Dermis microvascular lymphatic vessel endothelial cell (primary cell): ENCODE measurements at regions not wholly inside any gene's neighbourhood (a gene's known extent, or its start where the extent isn't known, plus 50 kb on each side); places are given as distances from the start of the nearest gene placed in this dataset.
A peak's percentile ranks its signal among the peaks of the same experiment; 100 is the strongest.

Source experiments
- DNase-seq, 2 donors: peaks; one replicate each; pipeline versions ENCODE4 v3.0.0 to v3.0.0-alpha.2; 2010; ENCODE audit warnings: low read depth in 2 of 2

GRCh38 chr3:34942256-34942655 lies 697.1 kb upstream of the ARPP21 start:
- no peak for DNase-seq

- DNase-seq = peak in 1 of 2 donors; percentile 31
Measured at GRCh38 chr3:34947834-34948233, 691.5 kb upstream of the ARPP21 start.

- DNase-seq = peak in 1 of 2 donors; percentile 15
Measured at GRCh38 chr3:34948517-34948916, 690.8 kb upstream of the ARPP21 start.

- no peak for DNase-seq
Measured at GRCh38 chr3:34955680-34956079, 683.6 kb upstream of the ARPP21 start.

- DNase-seq = no peak
Measured at GRCh38 chr3:34956511-34956910, 682.8 kb upstream of the ARPP21 start.

GRCh38 chr3:34957677-34958076 lies 681.6 kb upstream of the ARPP21 start:
- no peak for DNase-seq

GRCh38 chr3:34969513-34969912 lies 669.8 kb upstream of the ARPP21 start:
- DNase-seq = no peak

GRCh38 chr3:34972481-34972880 lies 666.8 kb upstream of the ARPP21 start:
- DNase-seq = no peak

GRCh38 chr3:34973586-34973985 lies 665.7 kb upstream of the ARPP21 start:
- DNase-seq = no peak

- DNase-seq = no peak
Measured at GRCh38 chr3:34983631-34984030, 655.7 kb upstream of the ARPP21 start.

- DNase-seq = no peak
Measured at GRCh38 chr3:34988296-34988695, 651.0 kb upstream of the ARPP21 start.

- DNase-seq = no peak
Measured at GRCh38 chr3:34995796-34996430, 643.4 kb upstream of the ARPP21 start.

- no peak for DNase-seq
Measured at GRCh38 chr3:34998902-34999301, 640.4 kb upstream of the ARPP21 start.

GRCh38 chr3:35012214-35012613 lies 627.1 kb upstream of the ARPP21 start:
- DNase-seq = no peak

- DNase-seq = no peak
Measured at GRCh38 chr3:35028157-35028556, 611.2 kb upstream of the ARPP21 start.

- DNase-seq = no peak
Measured at GRCh38 chr3:35042210-35042991, 596.9 kb upstream of the ARPP21 start.

- DNase-seq = no peak
Measured at GRCh38 chr3:35043040-35043439, 596.3 kb upstream of the ARPP21 start.

- DNase-seq = no peak
Measured at GRCh38 chr3:35044190-35044589, 595.1 kb upstream of the ARPP21 start.

GRCh38 chr3:35045118-35045517 lies 594.2 kb upstream of the ARPP21 start:
- DNase-seq = no peak

- no peak for DNase-seq
Measured at GRCh38 chr3:35064761-35065160, 574.6 kb upstream of the ARPP21 start.

GRCh38 chr3:35065891-35066290 lies 573.4 kb upstream of the ARPP21 start:
- DNase-seq = no peak

- DNase-seq = no peak
Measured at GRCh38 chr3:35067750-35068149, 571.6 kb upstream of the ARPP21 start.

- DNase-seq = no peak
Measured at GRCh38 chr3:35070088-35070487, 569.2 kb upstream of the ARPP21 start.
